HepG2 (cell line): ENCODE measurements at regions not wholly inside any gene's neighbourhood (a gene's known extent, or its start where the extent isn't known, plus 50 kb on each side); places are given as distances from the start of the nearest gene placed in this dataset.

Experiments used
- ATAC-seq: fragments of 200-7000 bp; cut with Tn5 transposase; 3 replicates; pipeline ENCODE4 v1.9.1; 2020; ENCODE audit warnings: mild to moderate bottlenecking, moderate library complexity
- BruUV-seq: library from RNA; stranded (reverse); fragments of 400-500 nt; replicated peaks from 2 replicates; lab custom pipeline; 2021; lab: Mats Ljungman, UMichigan
- CTCF ChIA-PET: fragments of 300-600 bp; formaldehyde crosslinking; extraction: SDS; loops from one replicate; lab custom pipeline; 2021; ENCODE audit warnings: low total read pairs, inconsistent platforms, low intra/inter-chr PET ratio; lab: Yijun Ruan, JAX
- POLR2A ChIA-PET: fragments of 350-600 bp; sonication (Branson Sonifier 250); formaldehyde crosslinking; loops from one replicate; lab custom pipeline; 2020; ENCODE audit warnings: antibody characterized with exemption, inconsistent platforms; lab: Yijun Ruan, JAX
- DNase-seq: peaks from one replicate; pipeline ENCODE4 v3.0.0-alpha.2; 2015; ENCODE audit warnings: low spot score
- FAIRE-seq: peaks from 3 replicates; lab custom pipeline; 2011; peaks lifted over from hg19 to GRCh38; lab: Jason Lieb, UNC
- H2AFZ ChIP-seq: one replicate; pipeline ENCODE4 v1.6.1; 2011; ENCODE audit warnings: low read length, inconsistent platforms
- H3K27ac ChIP-seq: fragments of 300-600 bp; 3 replicates; pipeline ENCODE4 v1.8.0; 2011; ENCODE audit warnings: mixed run types, mild to moderate bottlenecking, mixed read lengths, low read length, inconsistent platforms; ENCODE audit not compliant: insufficient read depth; ENCODE audit errors: extremely low read length
- H3K27me3 ChIP-seq, 2 experiments: fragments of 200-600 bp in 1 of 2; 2 replicates in 1 of 2; 3 replicates in 1 of 2; pipeline versions ENCODE4 v1.6.0 to v1.8.0; 2011; ENCODE audit warnings: low read length in 2 of 2, mild to moderate bottlenecking in 2 of 2, moderate library complexity in 2 of 2, inconsistent platforms in 1 of 2; ENCODE audit not compliant: insufficient read depth in 2 of 2, control insufficient read depth in 1 of 2
- H3K36me3 ChIP-seq, 2 experiments: fragments of 200-600 bp in 1 of 2; replicated peaks in 1 of 2; 2 replicates in 1 of 2; 3 replicates in 1 of 2; pipeline versions ENCODE4 v1.5.1 to v1.8.0; 2011; ENCODE audit warnings: low read length in 2 of 2, inconsistent platforms in 1 of 2; ENCODE audit not compliant: insufficient read depth in 2 of 2, control insufficient read depth in 1 of 2
- H3K4me1 ChIP-seq: 2 replicates; pipeline ENCODE4 v1.5.1; 2012; ENCODE audit warnings: low read length, inconsistent platforms; ENCODE audit not compliant: insufficient read depth
- H3K4me2 ChIP-seq: 2 replicates; pipeline ENCODE4 v1.6.0; 2011; ENCODE audit warnings: low read depth, low read length, inconsistent platforms
- H3K4me3 ChIP-seq, 3 experiments: fragments of 200-600 bp in 1 of 3; sonication (generic), shearing (Covaris generic) in 1 of 3; replicated peaks in 1 of 3; 2 replicates each; pipeline ENCODE4 v1.5.1; 2011 to 2016; ENCODE audit warnings: low read length in 3 of 3, inconsistent platforms in 2 of 3, low read depth in 2 of 3, mild to moderate bottlenecking in 2 of 3, control low read depth in 1 of 3, mixed read lengths in 1 of 3; ENCODE audit not compliant: insufficient read depth in 1 of 3
- H3K79me2 ChIP-seq: one replicate; pipeline ENCODE4 v1.6.1; 2011; ENCODE audit warnings: low read length, inconsistent platforms; ENCODE audit not compliant: insufficient read depth
- H3K9ac ChIP-seq: 2 replicates; pipeline ENCODE4 v1.6.0; 2011; ENCODE audit warnings: mild to moderate bottlenecking, low read depth, low read length, inconsistent platforms; ENCODE audit not compliant: insufficient read depth
- H3K9me3 ChIP-seq: 2 replicates; pipeline ENCODE4 v1.5.1; 2012; ENCODE audit warnings: mild to moderate bottlenecking, low read length
- H4K20me1 ChIP-seq: 2 replicates; pipeline ENCODE4 v1.6.0; 2011; ENCODE audit warnings: inconsistent platforms, mild to moderate bottlenecking, low read length, moderate library complexity; ENCODE audit not compliant: insufficient read depth
- ATF1 ChIP-seq: IDR thresholded peaks from 2 replicates; pipeline ENCODE4 v1.6.1; 2016; ENCODE audit warnings: mild to moderate bottlenecking, control low read depth
- GTF3A ChIP-seq: sonication (generic); formaldehyde crosslinking; conservative IDR thresholded peaks from 2 replicates; pipeline ENCODE4 v1.4.0; 2020; ENCODE audit warnings: mild to moderate bottlenecking, missing genetic modification reagents
- MXD4 ChIP-seq: IDR thresholded peaks from 2 replicates; pipeline ENCODE4 v1.6.1; 2016; ENCODE audit warnings: mild to moderate bottlenecking, missing biosample characterization, missing genetic modification reagents
- WGBS: methylation state at CpG from one replicate; pipeline ENCODE4 v1.1.6; 2017; ENCODE audit warnings: low lambda C conversion rate; 5-methylcytosine and 5-hydroxymethylcytosine counted together
- in situ Hi-C: cut with HindIII; loops from 2 replicates; pipeline ENCODE4 v1.10.0; 2017; ENCODE audit warnings: low pct_unique_long_range_greater_than_20kb; ENCODE audit not compliant: extremely low pct_ligation_motif_present
- intact Hi-C: fragments of 100-400 bp; cut with micrococcal nuclease; formaldehyde crosslinking; loops from one replicate; pipeline ENCODE4 v1.10.0; 2022; ENCODE audit not compliant: unreplicated experiment
- TF ChIP-seq, protein P1 (sequence below): sonication (generic); formaldehyde crosslinking; IDR thresholded peaks from 2 replicates; pipeline ENCODE4 v1.4.0; 2020; ENCODE audit warnings: missing genetic modification reagents, mild to moderate bottlenecking, borderline replicate concordance
- TF ChIP-seq, protein P2 (sequence below): sonication (generic); formaldehyde crosslinking; IDR thresholded peaks from 2 replicates; pipeline ENCODE4 v1.4.0; 2020; ENCODE audit warnings: missing genetic modification reagents

DNA sequence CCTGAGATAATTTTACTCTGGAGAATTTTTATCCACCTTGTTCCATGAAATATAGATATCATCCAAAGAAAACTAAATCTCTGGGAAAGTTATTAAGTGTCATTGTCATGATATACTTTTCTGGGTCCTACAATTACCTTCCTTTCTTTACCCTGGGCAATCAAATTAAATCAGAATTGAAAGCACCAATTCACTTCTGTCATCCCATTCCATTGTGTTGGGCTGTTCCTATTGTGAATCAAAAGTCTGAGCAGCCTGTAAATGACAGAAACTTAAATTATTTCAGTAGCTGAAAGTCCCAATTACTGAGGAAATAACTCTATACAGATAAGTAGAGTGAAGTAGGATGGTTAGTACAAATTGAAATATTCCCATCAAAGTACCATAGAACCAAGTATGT lies 1284.2 kb downstream of the EFNB2 start (continued):
- TF ChIP-seq, protein P1, sequence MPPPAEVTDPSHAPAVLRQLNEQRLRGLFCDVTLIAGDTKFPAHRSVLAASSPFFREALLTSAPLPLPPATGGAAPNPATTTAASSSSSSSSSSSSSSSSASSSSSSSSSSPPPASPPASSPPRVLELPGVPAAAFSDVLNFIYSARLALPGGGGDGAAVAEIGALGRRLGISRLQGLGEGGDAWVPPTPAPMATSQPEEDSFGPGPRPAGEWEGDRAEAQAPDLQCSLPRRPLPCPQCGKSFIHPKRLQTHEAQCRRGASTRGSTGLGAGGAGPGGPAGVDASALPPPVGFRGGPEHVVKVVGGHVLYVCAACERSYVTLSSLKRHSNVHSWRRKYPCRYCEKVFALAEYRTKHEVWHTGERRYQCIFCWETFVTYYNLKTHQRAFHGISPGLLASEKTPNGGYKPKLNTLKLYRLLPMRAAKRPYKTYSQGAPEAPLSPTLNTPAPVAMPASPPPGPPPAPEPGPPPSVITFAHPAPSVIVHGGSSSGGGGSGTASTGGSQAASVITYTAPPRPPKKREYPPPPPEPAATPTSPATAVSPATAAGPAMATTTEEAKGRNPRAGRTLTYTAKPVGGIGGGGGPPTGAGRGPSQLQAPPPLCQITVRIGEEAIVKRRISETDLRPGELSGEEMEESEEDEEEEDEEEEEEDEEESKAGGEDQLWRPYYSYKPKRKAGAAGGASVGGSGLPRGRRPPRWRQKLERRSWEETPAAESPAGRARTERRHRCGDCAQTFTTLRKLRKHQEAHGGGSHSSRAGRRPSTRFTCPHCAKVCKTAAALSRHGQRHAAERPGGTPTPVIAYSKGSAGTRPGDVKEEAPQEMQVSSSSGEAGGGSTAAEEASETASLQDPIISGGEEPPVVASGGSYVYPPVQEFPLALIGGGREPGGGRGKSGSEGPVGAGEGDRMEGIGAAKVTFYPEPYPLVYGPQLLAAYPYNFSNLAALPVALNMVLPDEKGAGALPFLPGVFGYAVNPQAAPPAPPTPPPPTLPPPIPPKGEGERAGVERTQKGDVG (CRISPR knock-in tag): no peak
- TF ChIP-seq ATF1 (CRISPR knock-in tag): no peak
- no peak for TF ChIP-seq MXD4 (CRISPR knock-in tag)
- TF ChIP-seq, protein P2, sequence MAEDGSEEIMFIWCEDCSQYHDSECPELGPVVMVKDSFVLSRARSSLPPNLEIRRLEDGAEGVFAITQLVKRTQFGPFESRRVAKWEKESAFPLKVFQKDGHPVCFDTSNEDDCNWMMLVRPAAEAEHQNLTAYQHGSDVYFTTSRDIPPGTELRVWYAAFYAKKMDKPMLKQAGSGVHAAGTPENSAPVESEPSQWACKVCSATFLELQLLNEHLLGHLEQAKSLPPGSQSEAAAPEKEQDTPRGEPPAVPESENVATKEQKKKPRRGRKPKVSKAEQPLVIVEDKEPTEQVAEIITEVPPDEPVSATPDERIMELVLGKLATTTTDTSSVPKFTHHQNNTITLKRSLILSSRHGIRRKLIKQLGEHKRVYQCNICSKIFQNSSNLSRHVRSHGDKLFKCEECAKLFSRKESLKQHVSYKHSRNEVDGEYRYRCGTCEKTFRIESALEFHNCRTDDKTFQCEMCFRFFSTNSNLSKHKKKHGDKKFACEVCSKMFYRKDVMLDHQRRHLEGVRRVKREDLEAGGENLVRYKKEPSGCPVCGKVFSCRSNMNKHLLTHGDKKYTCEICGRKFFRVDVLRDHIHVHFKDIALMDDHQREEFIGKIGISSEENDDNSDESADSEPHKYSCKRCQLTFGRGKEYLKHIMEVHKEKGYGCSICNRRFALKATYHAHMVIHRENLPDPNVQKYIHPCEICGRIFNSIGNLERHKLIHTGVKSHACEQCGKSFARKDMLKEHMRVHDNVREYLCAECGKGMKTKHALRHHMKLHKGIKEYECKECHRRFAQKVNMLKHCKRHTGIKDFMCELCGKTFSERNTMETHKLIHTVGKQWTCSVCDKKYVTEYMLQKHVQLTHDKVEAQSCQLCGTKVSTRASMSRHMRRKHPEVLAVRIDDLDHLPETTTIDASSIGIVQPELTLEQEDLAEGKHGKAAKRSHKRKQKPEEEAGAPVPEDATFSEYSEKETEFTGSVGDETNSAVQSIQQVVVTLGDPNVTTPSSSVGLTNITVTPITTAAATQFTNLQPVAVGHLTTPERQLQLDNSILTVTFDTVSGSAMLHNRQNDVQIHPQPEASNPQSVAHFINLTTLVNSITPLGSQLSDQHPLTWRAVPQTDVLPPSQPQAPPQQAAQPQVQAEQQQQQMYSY (CRISPR knock-in tag): no peak

DNA sequence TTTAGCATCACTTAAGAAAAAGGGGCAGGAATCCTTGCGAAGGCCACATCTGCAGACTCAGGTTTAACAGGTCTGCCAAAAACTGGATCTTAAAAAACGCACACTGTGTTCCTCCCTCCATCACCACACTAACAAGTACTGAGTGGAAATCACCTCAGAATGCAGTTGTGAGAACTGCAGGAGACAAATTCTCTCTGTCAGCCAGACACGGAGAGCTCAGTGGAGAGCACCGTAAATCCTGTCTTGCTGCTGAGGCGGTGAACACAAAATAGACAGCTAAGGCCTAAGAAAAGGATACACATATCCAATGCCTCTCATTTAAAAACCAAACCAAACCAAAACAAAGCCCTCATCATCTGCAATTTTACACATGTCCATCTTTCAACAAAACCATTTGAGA lies 1287.6 kb downstream of the EFNB2 start:
- Histone ChIP-seq H4K20me1 (no peaks in the 10 kb centered on the region), H3K9ac (no peak overlapping the region), H3K4me2 (no peak overlapping the region), H3K27me3 (no peaks in the 10 kb centered on the region), H3K79me2 (no peaks in the 10 kb centered on the region), H3K4me1 (no peaks in the 10 kb centered on the region), H3K27ac (no peak overlapping the region), H3K36me3 (no peaks in the 10 kb centered on the region), H3K9me3 (peaks cover 42% of the 10 kb centered on the region), H2AFZ (no peak overlapping the region), H3K4me3 (no peak overlapping the region)
- TF ChIP-seq GTF3A (CRISPR knock-in tag): no peak
- ChIA-PET POLR2A (no interaction called here), CTCF (no interaction called here)
- DNase-seq: no peak
- no TSS peak for BruUV-seq
- no peak for ATAC-seq
- no peak for FAIRE-seq
- in situ Hi-C loops: no loop called here
- intact Hi-C loops: no loop called here
- 59% methylated on average over 5 of the region's 5 CpGs for WGBS
